NK-92 treated with Interleukin-12 subunit alpha and Interleukin-12 subunit beta, amount 100 ng/mL, for 24 hours (cell line): ENCODE measurements at regions not wholly inside any gene's neighbourhood (a gene's known extent, or its start where the extent isn't known, plus 50 kb on each side); places are given as distances from the start of the nearest gene placed in this dataset.

Source experiments
- DNase-seq: peaks from one replicate; lab custom pipeline; 2025; lab: John Stamatoyannopoulos, UW

GRCh38 chr13:109669956-109670355 lies 116.4 kb downstream of the IRS2 start:
- no peak for DNase-seq

GRCh38 chr13:109669234-109669612 lies 117.2 kb downstream of the IRS2 start:
- no peak for DNase-seq

- DNase-seq: no peak
Measured at GRCh38 chr13:109668433-109669233, 117.8 kb downstream of the IRS2 start.

GRCh38 chr13:109667807-109668291 lies 118.5 kb downstream of the IRS2 start:
- no peak for DNase-seq

- no peak for DNase-seq
Measured at GRCh38 chr13:109667056-109667455, 119.3 kb downstream of the IRS2 start.

- no peak for DNase-seq
Measured at GRCh38 chr13:109666656-109667055, 119.7 kb downstream of the IRS2 start.

- DNase-seq: no peak
Measured at GRCh38 chr13:109665781-109666249, 120.6 kb downstream of the IRS2 start.

GRCh38 chr13:109665240-109665639 lies 121.1 kb downstream of the IRS2 start:
- no peak for DNase-seq

- DNase-seq: no peak
Measured at GRCh38 chr13:109657395-109657794, 129.0 kb downstream of the IRS2 start.

GRCh38 chr13:109656206-109656605 lies 130.2 kb downstream of the IRS2 start:
- DNase-seq: no peak

GRCh38 chr13:109655611-109656010 lies 130.8 kb downstream of the IRS2 start:
- no peak for DNase-seq

- no peak for DNase-seq
Measured at GRCh38 chr13:109655206-109655600, 131.2 kb downstream of the IRS2 start.

GRCh38 chr13:109654341-109655205 lies 131.8 kb downstream of the IRS2 start:
- no peak for DNase-seq

GRCh38 chr13:109652531-109652930 lies 133.9 kb downstream of the IRS2 start:
- no peak for DNase-seq

GRCh38 chr13:109651854-109652253 lies 134.5 kb downstream of the IRS2 start:
- no peak for DNase-seq

- no peak for DNase-seq
Measured at GRCh38 chr13:109651311-109651710, 135.1 kb downstream of the IRS2 start.

- DNase-seq: no peak
Measured at GRCh38 chr13:109650861-109651260, 135.5 kb downstream of the IRS2 start.

- DNase-seq: no peak
Measured at GRCh38 chr13:109649713-109650112, 136.7 kb downstream of the IRS2 start.

- DNase-seq: no peak
Measured at GRCh38 chr13:109647699-109648098, 138.7 kb downstream of the IRS2 start.

GRCh38 chr13:109647053-109647452 lies 139.3 kb downstream of the IRS2 start:
- DNase-seq: no peak

- DNase-seq: no peak
Measured at GRCh38 chr13:109646423-109646822, 140.0 kb downstream of the IRS2 start.

GRCh38 chr13:109645831-109646230 lies 140.6 kb downstream of the IRS2 start:
- DNase-seq: no peak

- no peak for DNase-seq
Measured at GRCh38 chr13:109644956-109645355, 141.4 kb downstream of the IRS2 start.
